GM19455 (cell line): ENCODE measurements at regions not wholly inside any gene's neighbourhood (a gene's known extent, or its start where the extent isn't known, plus 50 kb on each side); places are given as distances from the start of the nearest gene placed in this dataset.
"Not testable (repeated sequence)": the region's sequence is repeated elsewhere in the genome, so short reads cannot be mapped to it uniquely, and the experiment has no call there.

Experiments used
- ATAC-seq: cut with Tn5 transposase; IDR thresholded peaks from one replicate; pipeline ENCODE4 v1.9.1; 2021; ENCODE audit not compliant: unreplicated experiment

- ATAC-seq = no peak
These were observed 225.8 kb upstream of the IRS2 start for GRCh38 chr13:110012102-110012739.

GRCh38 chr13:110010404-110011138 lies 224.2 kb upstream of the IRS2 start:
- ATAC-seq = no peak

DNA sequence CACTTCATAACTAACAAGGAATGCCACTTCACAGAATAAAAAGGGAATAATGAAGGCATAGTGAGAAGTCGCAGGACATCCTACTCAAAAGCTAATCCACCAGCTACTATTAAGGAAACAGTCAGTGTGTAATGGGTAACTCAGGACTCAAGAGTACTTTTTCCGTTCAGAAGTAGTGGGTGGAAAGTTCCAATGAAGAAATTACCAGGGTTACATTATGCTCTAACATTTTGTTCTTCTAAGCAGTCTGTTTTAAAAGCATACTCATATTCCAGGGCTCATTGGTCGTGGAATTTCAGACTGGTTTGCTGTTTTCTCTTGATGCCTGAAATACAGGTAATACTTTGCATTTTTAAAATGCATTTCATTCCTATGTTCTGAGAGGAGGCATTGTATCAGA lies 222.4 kb upstream of the IRS2 start:
- no peak for ATAC-seq

GRCh38 chr13:110006304-110006703 lies 219.9 kb upstream of the IRS2 start:
- ATAC-seq = no peak

GRCh38 chr13:110005563-110005962 lies 219.2 kb upstream of the IRS2 start:
- no peak for ATAC-seq

DNA sequence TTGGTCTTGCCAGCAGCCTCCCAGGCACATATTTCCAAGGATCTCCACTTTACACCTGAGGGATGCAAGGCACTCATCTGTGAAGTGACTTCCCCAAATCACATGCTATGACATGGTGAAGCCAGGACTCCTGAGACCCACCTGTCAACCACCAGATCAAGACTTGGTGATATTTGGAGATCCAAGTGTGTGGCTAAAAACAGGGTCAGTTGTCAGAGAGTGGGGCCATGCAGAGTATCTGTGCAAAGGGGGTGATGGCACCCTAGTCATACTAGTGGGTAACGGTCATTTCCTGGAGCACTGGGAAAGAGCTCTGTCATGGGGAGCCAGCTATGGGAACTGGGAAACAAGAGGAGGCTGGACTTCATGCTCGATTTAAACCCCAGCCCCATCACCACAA lies 218.4 kb upstream of the IRS2 start:
- no peak for ATAC-seq

DNA sequence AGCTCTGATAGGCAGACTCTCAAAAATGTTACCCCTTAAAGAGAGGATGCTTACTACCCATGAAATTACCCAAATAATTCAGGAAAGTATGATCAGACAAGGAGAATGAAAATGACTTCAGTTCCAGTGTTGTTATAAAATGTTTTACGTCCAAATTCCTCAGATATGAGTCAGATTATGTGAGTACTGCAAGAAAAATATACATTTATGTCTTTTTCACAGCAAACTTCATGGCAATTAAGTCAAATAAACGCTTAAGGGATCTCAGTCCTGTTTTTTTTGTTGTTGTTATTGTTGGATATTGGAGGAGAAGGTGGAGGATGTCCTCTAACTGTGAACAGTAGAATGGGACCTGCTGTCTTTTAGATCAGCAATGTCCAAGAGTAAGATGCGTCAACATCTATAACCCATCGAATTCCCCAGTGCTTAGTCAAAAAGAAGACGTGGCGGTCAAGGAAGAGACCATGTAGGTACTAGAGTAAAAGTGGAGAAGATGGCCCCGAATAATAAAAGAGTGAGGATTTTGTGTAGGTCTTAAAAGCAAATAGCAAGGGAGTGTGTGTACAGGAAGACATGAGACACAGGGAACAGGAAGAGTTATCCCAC lies 215.4 kb upstream of the IRS2 start:
- no peak for ATAC-seq

- ATAC-seq = no peak
These were observed 214.4 kb upstream of the IRS2 start for GRCh38 chr13:110000534-110001345.

- ATAC-seq = no peak
These were observed 213.5 kb upstream of the IRS2 start for GRCh38 chr13:109999659-110000533.

DNA sequence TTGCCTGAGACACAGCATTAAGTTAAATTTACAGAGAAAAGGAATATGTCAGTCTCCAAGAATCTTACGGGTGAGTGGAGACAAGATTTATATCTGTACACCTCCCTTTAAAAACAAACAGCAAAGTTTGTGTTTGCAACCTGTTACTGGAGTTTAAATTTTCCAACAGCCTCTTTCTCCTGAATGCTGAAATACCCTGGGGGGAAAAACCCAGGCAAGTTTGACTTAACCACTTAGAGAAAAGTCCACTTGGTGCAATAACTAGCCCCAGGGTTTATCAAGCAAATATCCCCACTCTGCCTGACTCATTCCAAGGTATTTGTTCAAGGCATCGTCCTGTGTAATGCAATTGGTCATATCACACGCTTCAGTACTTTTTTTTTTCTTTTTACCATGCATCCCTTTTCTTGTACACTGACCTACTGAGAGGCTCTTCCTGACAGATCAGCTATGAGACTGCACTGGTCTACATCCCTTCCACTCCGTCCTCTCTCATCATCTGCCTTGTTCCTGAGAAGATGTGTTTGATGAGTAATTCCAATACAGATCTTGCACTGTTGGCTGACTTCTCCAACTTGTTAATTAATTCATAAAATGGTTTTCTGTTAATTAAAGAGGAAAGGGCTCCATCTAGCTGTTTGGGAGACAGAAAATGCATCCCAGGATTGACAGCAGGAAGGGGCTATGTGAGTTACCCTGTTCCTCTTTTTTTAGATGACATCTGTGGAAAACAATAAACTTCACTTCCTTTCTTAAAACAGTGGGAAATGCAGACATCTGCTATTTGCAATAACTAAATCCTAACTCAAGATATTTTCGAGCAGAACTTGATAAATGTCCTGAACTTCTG lies 212.5 kb upstream of the IRS2 start:
- no peak for ATAC-seq

GRCh38 chr13:109998037-109998436 lies 211.7 kb upstream of the IRS2 start:
- ATAC-seq = no peak

GRCh38 chr13:109997056-109997595 lies 210.7 kb upstream of the IRS2 start:
- ATAC-seq = not testable (repeated sequence)

GRCh38 chr13:109996404-109996960 lies 210.1 kb upstream of the IRS2 start:
- ATAC-seq = no peak

DNA sequence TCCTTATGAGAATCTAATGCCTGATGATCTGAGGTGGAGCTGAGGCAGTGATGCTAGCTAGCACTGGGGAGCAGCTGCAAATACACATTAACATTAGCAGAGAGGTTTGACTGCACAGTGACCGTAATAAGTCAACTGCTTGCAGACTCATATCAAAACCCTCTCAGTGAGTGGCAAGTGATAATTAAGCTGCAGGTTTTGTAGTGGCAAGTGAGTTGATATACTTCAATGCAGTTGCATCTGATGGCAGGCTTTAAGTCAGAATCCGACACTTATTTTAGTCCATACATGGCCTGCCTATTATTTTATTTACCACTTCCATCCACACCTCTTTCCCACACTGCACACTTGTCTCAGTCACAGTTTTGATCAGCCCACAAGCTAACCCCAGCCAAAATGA lies 209.2 kb upstream of the IRS2 start:
- no peak for ATAC-seq

DNA sequence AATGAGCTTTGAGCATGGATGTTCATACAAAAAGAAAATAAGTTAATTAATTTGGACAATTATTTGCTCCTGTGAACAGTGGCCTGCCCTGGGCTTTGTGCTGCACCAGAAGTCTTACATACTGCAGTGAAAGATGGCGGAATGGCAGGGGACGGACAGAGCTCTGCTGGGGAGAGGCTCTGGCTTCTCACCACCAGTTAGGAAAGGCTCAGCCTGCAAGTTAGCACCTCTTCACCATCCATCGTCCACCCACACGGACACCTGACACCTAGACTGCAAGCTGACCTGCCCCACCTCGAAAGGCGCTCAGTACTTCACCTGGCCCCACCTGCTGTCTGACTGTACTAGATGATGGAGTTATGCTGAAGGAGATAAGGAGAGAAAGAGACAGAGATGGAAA lies 203.9 kb upstream of the IRS2 start:
- no peak for ATAC-seq

- ATAC-seq = no peak
These were observed 203.3 kb upstream of the IRS2 start for GRCh38 chr13:109989686-109990085.

DNA sequence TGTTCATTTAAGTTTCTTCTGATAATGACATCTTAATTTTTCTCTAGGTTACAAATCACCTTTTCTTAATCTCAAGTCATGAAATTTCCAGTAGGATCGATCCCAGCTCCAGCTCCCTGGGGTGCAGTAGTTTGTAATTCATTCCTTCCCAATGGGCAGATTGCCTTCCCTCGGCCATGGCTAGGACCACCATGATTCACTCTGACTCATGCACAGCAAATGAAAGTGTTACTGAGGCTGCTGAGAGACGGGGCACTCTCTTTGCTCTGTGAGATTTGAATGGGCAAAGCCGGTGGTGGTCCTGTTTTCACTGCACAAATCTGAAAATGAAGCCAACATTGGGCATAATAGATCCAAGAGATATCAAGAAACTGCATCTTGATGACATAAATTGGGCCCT lies 202.8 kb upstream of the IRS2 start:
- no peak for ATAC-seq

- no peak for ATAC-seq
These were observed 200.5 kb upstream of the IRS2 start for GRCh38 chr13:109986851-109987250.

DNA sequence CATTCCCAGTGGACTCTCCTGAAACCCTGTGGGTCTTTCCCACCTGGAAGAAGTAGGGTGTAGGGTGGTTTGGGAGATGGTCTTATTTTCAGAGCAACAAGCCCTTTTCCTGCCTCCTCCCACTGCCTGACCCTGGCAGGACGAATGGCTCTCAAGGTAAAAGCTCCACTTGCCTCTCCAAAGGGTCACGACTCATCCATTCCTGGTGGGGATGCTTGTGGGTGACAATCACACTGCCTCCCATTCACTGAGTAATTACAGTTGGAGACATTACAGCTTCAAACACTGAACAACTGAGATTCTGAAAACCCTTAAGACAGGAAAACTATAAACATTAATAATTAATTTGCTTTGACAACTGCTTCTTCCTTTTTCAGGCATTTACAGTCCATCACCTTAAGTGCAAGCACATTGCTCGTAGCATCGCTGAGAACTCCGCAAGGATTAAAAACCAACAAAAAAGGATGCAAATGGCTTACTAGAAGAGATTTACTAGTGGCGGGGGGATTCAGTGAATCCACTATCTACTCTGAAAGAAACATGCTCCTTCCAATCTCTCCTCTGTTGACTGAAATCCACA lies 199.6 kb upstream of the IRS2 start:
- no peak for ATAC-seq
